ENCODE measurements at regions not wholly inside any gene's neighbourhood (a gene's known extent, or its start where the extent isn't known, plus 50 kb on each side); places are given as distances from the start of the nearest gene placed in this dataset.
A peak's percentile ranks its signal among the peaks of the same experiment; 100 is the strongest.

DNA sequence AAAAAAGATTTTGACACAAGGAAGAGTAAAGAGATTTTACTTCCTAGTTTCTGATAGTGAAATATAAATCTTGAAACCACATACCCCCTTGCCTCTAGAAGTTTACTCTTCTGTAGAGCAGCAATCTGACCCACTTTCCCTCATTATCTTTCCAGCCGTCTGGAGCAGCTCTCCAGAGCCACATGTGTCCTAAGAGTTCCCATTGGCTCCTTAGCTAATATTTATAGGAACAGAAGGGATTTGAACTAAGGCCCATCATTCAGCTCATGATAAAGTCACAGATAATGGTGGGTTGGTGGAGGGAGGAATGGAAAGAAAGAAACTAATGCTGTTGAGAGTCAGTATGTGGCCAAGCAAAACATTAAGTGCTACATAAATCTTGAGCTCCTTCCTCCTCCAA lies 121.8 kb downstream of the INHBA start:
- no peak for TF ChIP-seq CTCF (IDR thresholded peaks at IDR 0.05; ENCODE audit: low read depth, low read length)
- no peak for DNase-seq (ENCODE audit: extremely low read depth, low read depth)

GRCh38 chr7:41579961-41580935 lies 122.6 kb downstream of the INHBA start:
- peak; percentile 50 for DNase-seq (ENCODE audit: extremely low read depth, low read depth)

DNA sequence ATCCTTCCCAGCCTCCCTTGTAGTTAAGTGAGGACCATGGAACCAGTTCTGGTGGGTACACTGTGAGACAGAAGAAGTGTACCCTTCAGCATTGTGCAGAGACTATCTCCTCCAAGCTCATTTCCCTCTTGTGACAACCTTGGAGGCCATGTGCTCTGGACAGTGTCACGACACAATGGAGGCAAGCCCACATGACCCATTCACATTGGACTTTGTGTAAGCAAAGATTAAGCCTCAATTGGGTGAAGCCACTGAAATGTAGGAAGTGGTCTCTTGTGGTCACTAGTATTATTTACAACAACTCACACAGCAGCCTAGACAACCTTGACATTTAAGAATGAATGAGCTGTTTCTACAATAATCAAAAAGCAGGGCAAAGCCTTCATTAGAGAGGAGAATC lies 124.2 kb downstream of the INHBA start:
- TF ChIP-seq CTCF (IDR thresholded peaks at IDR 0.05; ENCODE audit: low read depth, low read length) = no peak
- DNase-seq (ENCODE audit: extremely low read depth, low read depth) = no peak

More at GRCh38 chr7:41579961-41580935, 122.6 kb downstream of the INHBA start:
- TF ChIP-seq CTCF (IDR thresholded peaks at IDR 0.05; ENCODE audit: low read depth, low read length) = no peak

DNA sequence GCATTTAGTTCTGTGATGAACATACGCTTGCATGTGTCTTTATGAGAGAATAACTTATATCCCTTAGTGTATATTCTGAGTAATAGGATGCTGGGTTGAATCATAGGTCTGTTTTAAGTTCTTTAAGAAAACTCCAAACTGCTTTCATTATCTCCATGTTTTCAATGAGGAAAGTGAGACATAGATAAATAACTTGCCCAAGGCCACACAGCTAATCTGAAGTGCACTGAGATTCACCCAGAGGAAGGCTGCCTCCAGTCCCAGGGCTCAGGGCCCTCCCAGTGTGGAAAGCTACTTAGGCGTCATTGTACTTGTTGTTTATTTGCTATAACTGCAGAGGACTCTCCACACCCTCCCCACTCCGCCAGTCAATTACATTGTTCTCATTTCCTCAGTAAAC lies 126.7 kb downstream of the INHBA start:
- TF ChIP-seq CTCF (IDR thresholded peaks at IDR 0.05; ENCODE audit: low read depth, low read length) = no peak
- DNase-seq (ENCODE audit: extremely low read depth, low read depth) = no peak

- no peak for DNase-seq (ENCODE audit: extremely low read depth, low read depth)
- no peak for TF ChIP-seq CTCF (IDR thresholded peaks at IDR 0.05; ENCODE audit: low read depth, low read length)
Measured at GRCh38 chr7:41574377-41574776, 128.5 kb downstream of the INHBA start.

- DNase-seq (ENCODE audit: extremely low read depth, low read depth) = no peak
- no peak for TF ChIP-seq CTCF (IDR thresholded peaks at IDR 0.05; ENCODE audit: low read depth, low read length)
Measured at GRCh38 chr7:41573862-41574261, 129.0 kb downstream of the INHBA start.

DNA sequence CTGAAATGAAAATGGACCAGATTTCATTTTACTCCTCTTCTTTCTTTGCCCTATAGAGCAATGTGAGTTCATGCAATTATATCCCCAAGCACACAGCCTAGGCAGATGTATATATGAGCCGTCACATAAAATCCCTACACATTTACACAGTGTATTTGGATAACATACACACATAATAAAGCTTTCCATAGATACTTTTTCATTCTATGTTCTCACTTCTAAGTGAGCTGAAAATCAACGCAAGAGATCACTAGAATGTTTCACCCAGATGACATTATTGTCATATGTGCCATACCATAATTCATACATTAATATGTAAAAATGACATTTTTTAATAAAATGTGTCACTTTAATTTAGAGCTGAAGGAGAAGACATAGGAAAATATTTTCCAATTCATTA lies 129.4 kb downstream of the INHBA start:
- TF ChIP-seq CTCF (IDR thresholded peaks at IDR 0.05; ENCODE audit: low read depth, low read length) = no peak
- DNase-seq (ENCODE audit: extremely low read depth, low read depth) = no peak
